NB4 (cell line): ENCODE measurements at regions not wholly inside any gene's neighbourhood (a gene's known extent, or its start where the extent isn't known, plus 50 kb on each side); places are given as distances from the start of the nearest gene placed in this dataset.
"Not testable (repeated sequence)": the region's sequence is repeated elsewhere in the genome, so short reads cannot be mapped to it uniquely, and the experiment has no call there.

ENCODE experiments used
- DNase-seq: peaks from one replicate; pipeline ENCODE4 v3.0.0; 2010; ENCODE audit warnings: low read depth
- H3K4me3 ChIP-seq: one replicate; pipeline ENCODE4 v1.5.1; 2011; ENCODE audit warnings: mild to moderate bottlenecking, low read depth, low read length, moderate library complexity
- MYC ChIP-seq: IDR thresholded peaks from 2 replicates; pipeline ENCODE4 v1.6.1; 2011; ENCODE audit warnings: low read depth, low read length
- POLR2A ChIP-seq: IDR thresholded peaks from 2 replicates; pipeline ENCODE4 v1.6.1; 2011; ENCODE audit warnings: mild to moderate bottlenecking; ENCODE audit not compliant: insufficient read length; ENCODE audit errors: extremely low read depth
- TF ChIP-seq, protein P1 (sequence below): IDR thresholded peaks from one replicate; pipeline ENCODE4 v1.5.1; 2012; ENCODE audit warnings: low read depth, low read length
- TF ChIP-seq, protein P2 (sequence below): IDR thresholded peaks from 2 replicates; pipeline ENCODE4 v1.6.1; 2011; ENCODE audit warnings: low read depth, low read length

DNA sequence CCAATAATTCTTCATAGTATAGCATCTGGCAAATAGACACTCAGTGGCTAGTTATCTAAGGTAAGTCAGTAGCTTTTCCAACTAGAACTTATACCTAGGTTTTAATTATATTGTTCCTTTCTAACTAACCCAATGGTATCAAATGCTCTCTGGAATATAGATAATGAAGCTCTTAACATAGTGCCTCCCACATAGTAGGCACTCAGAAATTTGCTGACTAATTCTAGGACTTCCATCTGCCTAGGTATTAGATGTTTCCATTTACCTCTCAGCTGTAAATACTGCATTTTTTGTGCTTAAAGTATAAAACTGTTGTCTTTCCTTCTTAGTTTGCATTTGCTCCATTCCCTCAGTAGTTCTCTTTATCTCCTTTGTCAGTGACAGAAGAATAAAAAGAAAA is 214.3 kb upstream of the SPRY1 start:
- TF ChIP-seq, protein P1, sequence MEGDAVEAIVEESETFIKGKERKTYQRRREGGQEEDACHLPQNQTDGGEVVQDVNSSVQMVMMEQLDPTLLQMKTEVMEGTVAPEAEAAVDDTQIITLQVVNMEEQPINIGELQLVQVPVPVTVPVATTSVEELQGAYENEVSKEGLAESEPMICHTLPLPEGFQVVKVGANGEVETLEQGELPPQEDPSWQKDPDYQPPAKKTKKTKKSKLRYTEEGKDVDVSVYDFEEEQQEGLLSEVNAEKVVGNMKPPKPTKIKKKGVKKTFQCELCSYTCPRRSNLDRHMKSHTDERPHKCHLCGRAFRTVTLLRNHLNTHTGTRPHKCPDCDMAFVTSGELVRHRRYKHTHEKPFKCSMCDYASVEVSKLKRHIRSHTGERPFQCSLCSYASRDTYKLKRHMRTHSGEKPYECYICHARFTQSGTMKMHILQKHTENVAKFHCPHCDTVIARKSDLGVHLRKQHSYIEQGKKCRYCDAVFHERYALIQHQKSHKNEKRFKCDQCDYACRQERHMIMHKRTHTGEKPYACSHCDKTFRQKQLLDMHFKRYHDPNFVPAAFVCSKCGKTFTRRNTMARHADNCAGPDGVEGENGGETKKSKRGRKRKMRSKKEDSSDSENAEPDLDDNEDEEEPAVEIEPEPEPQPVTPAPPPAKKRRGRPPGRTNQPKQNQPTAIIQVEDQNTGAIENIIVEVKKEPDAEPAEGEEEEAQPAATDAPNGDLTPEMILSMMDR = no peak
- no peak for TF ChIP-seq POLR2A
- TF ChIP-seq, protein P2, sequence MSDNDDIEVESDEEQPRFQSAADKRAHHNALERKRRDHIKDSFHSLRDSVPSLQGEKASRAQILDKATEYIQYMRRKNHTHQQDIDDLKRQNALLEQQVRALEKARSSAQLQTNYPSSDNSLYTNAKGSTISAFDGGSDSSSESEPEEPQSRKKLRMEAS = no peak
- no peak for TF ChIP-seq MYC
- no peak for DNase-seq
- H3K4me3 ChIP-seq = no peak overlapping the region

DNA sequence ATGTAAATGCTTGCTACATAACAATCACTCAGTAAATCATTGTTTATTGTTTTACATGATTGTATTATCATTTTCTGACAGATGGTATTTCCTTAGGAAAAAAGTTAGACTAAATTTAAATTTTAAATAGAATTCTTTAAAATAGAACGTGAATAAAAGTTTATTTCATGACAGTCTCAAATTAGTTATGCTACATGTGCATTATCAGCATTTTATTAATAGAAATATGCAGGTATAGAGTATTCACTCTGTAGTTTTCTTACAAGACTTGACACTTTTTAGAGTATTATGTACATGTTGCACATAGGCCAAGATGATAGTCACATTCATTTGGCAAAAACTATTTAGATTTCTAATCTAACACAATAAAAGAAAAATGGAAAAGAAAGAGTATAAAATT is 213.3 kb upstream of the SPRY1 start:
- H3K4me3 ChIP-seq = no peak overlapping the region
- DNase-seq = no peak
- TF ChIP-seq POLR2A (no peak), MYC (no peak)
- TF ChIP-seq, protein P2 = no peak
- TF ChIP-seq, protein P1 = no peak

DNA sequence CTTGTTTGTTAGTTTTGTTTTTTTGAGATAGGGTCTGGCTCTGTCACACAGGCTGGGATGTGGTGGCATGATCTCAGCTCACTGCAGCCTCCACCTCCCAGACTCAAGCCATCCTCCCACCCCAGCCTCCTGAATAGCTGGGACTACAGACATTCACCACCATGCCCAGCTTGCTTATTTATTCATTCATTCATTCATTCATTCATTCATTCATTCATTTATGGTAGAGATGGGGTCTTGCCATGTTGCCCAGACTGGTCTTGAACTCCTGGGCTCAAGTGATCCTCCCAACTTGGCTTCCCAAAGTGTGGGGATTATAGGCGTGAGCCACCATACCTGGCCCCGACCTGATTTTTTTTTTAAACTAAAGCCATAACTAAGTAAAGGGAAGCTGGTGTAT is 212.8 kb upstream of the SPRY1 start:
- not testable (repeated sequence) for H3K4me3 ChIP-seq, DNase-seq

DNA sequence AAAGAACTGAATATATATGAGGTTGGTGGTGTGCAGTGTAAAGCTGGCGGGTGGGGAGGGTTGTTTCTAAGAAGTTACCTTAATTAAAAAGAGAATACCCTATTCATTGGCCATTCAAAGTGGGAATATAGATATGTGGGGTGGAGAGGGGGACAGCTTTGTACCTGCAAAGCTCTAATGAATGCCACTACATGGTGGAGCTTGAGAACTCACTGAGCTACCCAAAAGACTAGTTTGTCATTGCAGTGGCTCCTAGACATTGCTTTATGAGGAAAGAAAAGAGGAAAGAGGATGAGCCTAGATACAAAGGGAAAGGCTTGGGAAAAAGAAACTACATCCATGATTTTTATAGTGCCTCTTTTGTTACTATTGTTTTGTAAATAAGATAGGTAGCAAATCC is 209.9 kb upstream of the SPRY1 start:
- no peak for DNase-seq

DNA sequence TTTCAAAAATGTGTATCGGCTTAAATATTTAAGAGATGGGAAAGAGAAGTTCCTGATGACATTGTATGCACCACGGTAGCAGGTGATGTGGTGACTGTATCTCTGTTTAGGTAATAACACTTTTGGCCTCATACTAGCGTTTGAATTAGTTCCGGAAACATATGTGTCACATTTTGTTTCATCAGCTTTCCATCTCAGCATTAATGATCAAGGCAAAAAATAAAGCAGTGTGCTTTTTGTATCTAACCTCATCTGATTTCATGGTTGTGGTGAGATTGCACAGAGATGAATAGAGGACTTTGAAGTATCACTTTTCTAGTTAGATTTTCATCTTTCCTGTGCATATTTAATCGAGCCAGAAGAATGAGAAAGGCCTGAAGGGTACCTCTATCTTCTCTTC is 206.4 kb upstream of the SPRY1 start:
- no peak for DNase-seq
- TF ChIP-seq MYC (no peak), POLR2A (no peak)
- TF ChIP-seq, protein P2 = no peak
- TF ChIP-seq, protein P1 = no peak
- no peak overlapping the region for H3K4me3 ChIP-seq

More for the DNA sequence above, 209.9 kb upstream of the SPRY1 start:
- H3K4me3 ChIP-seq = no peak overlapping the region
- TF ChIP-seq, protein P1 = no peak
- TF ChIP-seq MYC (no peak), POLR2A (no peak)
- TF ChIP-seq, protein P2 = no peak

DNA sequence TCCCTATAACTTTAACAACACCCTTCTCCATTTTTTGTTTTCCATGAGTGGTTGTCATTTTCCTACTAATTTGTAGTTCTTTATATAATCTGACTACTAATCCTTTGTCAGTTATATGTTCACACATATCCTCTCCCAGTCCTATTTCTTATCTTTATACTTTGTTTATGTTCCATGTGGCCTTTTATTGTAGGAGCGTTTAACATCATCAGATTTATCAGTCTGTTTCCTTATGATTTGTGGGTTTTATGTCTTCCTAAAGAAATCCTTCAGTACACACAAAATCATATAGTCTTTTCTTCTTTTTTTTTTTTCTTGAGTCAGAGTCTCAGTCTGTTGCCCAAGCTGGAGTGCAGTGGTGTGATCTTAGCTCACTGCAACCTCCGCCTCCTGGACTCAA is 204.9 kb upstream of the SPRY1 start:
- TF ChIP-seq MYC (no peak), POLR2A (no peak)
- TF ChIP-seq, protein P2 = no peak
- TF ChIP-seq, protein P1 = no peak
- no peak overlapping the region for H3K4me3 ChIP-seq
- no peak for DNase-seq
